Left hindlimb (tissue), 1 donor: ENCODE measurements at regions not wholly inside any gene's neighbourhood (a gene's known extent, or its start where the extent isn't known, plus 50 kb on each side); places are given as distances from the start of the nearest gene placed in this dataset.
"Not testable (repeated sequence)": the region's sequence is repeated elsewhere in the genome, so short reads cannot be mapped to it uniquely, and the experiment has no call there.

Experiments used
- DNase-seq: peaks from one replicate; pipeline ENCODE4 v3.0.0-alpha.2; 2018

DNA sequence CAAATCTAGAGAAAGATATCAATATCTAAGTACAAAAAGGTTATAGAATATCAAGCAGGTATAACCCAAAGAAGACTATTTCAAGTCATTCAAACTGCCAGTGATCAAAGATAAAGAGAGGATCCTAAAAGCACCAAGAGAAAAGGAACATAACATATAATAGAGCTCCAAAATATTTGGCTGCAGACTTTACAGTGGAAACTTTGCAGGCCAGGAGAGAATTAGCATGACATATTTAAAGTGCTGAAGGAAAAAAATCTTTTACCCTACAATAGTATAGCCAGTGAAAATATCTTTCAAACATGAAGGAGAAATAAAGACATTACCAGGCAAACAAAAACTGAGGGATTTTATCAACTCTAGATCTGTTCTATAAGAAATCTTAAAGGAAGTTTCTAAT lies 254.3 kb upstream of the ARHGEF26 start:
- no peak for DNase-seq

DNA sequence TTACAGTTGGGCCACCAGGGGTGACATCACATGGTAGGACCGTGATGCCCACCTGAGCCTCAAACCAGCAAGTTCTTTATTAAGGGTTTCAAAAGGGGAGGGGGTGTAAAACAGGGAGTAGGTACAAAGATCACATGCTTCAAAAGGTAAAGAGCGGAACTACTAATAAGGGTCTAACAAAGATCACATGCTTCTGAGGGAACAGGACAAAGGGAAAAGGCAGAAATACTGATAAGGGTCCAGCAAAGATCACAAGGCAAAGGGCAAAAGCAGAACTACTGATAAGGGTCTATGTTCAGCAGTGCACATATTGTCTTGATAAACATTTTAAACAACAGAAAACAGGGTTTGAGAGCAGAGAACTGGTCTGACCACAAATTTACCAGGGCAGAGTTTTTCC lies 246.8 kb upstream of the ARHGEF26 start:
- not testable (repeated sequence) for DNase-seq

DNA sequence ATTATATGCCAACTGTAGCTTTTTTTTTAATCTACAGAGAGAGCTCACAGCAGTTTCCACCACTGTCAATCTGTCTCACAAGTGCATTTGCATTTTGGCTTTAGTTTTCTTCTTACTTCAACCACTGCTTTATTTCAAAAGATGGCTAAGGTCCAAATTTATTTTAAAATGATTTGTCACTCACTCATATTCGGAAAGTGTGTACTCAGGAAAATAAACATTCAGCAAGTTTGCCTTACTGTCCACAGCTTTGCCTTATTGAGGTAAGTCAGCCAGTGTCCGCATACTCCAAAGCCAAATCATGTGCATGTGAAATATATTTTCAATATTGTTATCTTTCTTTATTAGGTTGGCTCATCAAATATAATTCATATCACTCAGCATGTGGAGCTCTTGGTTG lies 240.7 kb upstream of the ARHGEF26 start:
- no peak for DNase-seq

DNA sequence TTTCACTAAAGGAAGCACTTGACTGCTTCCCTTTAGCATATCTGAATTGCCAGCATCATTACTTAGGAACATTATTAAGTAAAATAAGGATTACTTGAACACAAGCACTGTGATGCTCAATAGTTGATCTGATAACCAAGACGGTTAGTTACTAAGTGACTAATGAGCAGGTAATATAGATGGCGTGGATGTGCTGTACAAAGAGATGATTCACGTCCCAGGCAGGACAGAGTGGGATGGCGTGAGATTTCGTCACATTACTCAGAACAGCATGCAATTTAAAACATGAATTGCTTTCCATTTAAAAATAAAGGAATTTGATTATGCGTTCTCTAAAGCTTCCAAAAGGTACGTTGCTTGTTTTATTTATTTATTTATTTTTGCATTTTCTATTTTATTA lies 240.0 kb upstream of the ARHGEF26 start:
- no peak for DNase-seq

DNA sequence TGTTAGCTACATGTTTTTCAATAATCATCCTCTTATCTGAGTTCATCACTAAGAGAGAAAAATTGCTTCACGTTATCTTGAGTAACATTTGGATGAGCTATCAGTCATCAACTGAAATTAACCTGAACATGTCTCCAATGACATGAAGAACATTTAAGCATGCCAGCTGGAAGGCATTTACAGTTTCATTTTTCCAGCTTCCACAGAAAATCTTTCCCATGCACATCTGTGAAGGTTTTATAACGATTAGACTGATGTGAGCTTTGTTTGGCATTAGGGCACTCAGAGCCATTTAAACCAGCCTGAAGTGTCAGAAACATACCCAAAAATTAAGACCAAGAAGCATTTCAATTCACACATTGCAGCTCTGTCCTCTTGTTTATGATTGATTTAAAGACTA lies 235.8 kb upstream of the ARHGEF26 start:
- no peak for DNase-seq

DNA sequence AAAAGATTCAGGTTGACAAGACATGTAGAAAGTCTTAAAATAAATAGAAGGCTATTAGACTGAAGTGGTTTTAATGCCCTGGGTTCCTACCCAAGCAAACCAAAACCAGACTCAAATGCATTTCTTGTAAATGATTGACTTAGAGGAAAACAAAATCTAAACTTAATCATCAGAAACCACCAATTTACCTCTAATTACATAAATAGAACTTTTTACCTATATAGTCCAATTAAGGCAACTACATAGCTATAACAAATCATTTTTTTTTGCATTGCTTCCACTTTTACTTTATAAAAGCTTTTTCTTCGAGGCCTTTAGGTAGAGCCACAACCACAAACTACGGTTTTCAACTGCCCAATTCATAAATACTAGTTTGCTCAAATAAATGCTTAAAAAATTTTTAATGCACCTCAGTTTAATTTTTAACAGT lies 231.3 kb upstream of the ARHGEF26 start:
- DNase-seq: no peak

DNA sequence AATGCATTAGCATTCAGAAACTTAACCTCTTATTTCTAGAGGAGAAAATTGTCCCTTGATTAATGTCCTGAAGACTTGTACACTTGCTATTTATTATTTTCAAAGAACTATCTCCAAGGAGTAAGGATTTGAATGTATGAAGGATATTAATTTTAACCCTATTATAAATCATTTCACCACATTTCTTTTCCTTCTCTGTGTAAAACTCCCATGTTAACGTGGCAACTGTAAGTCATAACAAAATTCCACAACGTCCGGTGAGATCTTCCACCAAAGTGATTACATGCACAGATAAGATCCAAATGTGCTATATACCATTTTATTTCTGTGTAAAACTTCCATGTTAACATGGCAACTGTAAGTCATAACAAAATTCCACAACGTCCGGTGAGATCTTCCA lies 229.1 kb upstream of the ARHGEF26 start:
- no peak for DNase-seq

DNA sequence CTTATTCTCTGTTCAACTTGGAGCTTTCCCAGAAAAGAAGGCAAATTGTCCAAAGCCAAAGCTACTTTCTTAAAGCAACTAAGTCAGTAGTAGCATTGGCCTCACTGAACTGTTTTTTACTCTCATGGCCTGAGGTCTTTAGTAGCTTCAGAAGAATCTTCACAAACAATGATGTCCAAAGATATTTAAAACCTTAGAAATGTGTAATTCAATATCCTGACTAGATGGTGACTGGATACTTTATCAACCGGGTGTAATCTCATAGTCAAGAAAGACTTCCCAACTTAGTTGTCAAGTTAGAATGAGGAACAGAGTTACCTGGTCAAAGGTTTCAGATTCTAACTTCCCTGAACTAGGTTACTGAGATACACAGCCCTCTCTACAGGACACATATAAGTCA lies 226.3 kb upstream of the ARHGEF26 start:
- DNase-seq: no peak

DNA sequence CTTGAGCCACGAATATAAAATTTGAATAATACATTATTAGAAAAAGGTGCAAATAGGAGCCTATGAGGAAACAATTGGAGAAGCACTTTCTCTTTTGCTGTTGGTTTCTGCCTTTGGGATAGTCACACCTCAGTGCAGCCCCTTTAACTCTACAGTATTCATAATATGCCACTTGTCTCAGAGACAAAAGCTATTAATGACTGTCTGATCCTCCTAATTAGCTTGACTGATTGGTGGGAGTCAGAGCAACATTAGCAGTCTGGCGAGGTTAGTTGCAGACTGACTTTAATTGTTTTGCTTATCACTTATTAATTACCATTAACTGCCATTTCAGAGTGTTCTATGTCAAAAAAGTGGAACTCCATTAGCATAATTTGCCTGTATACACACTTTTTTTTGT lies 225.0 kb upstream of the ARHGEF26 start:
- no peak for DNase-seq

DNA sequence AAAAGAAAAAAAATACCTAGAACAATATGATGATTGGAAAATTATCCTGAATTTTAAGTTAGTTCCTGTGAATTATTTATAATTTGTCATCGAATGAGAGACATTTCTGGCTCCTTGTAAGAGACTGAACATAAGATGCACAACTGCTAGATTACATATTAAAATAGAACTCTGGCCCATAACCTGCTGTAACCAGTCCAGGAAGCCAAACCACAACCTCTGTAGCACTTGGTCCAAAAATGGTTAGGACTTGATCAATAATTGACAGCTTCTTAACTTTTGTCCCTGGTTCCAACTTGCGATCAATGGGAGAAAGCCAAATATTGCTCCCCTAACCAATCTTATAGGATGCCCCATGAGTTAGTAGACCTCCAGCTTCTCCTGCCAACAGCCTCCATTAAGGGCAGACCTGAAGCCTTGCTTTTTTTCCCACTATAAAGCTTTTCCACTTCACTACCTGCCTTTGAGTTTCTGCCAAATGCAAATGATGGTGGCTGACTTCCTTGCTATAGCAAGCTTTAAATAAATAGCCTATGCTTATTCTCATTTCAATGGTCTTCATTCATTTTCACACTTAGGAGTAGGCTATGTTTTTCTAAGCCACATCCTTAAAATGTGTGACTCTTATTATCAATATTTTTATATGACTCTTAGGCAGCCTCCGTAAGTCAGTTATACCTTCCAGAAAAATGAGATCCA lies 224.0 kb upstream of the ARHGEF26 start:
- DNase-seq: no peak

DNA sequence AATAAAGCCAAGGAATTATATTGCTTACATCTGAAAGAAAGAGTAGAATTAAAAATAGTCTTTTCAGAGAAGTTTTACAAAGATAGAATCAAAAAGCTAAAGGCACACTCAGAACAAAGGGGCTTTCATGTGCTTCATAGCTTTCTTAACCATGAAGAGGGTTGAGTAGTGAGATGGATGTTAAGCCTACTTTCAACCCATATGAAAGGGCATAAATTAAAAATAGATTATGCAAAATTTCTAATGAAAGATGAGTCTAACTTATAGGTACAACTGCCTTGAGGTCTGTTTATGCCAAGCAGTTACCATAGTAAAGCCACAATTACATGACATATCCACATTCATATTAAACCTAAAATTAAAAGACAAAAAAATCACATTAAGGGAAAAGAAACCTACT lies 223.3 kb upstream of the ARHGEF26 start:
- no peak for DNase-seq

DNA sequence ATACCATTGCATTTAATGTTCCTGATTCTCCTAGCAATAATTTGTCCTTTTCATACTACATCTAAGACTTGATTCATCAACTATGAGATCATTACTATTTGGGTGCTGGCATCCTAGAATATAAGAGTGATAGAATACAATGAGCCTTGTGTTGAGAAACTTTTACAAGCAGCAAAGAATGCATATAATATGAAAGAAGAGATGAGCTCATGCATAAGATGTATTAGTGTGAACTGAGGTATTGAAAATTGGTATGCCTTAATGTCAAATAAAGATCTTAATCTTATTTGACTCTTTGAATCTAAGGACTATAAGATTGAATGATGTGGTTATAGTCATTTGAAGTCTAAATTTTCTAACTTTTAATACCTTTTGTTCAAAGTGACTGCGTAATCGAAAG lies 220.0 kb upstream of the ARHGEF26 start:
- DNase-seq: no peak

DNA sequence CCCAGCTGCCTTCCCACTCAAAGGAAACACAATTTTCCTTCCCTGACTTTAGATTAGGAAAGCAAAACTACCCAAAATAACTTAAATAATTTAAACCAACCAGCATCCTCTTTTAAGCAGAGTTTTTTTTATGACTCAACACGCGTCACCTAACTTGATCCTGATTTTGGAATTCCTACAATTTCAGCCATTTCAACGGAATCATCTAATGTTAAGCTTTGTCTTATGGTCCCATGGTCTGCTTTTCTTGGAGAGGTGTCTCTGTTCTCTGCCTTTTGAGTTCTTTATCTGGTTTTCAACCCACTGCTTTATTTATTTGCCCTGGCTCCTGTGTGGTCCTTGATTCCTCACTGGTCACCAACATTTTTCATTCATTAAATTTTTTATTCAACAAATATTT lies 219.2 kb upstream of the ARHGEF26 start:
- DNase-seq: no peak

DNA sequence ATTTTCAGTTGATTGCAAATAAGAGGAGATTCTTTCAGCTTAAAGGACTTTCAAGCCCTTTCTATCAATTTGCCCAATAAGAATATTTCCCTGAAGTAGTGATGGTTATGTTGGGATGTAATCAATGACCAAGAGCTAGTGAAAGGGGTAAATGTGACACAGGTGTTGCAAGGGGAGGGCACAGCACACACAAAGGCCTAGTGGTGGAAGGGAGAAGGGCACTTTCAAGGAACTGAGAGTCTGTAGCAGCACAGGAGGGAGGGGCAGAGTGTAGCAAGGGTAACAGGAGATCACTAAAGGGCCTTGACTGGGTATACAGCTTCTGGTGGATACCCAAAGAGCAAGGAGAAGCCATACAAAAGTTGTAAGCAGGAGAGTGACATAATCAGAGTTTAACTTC lies 217.8 kb upstream of the ARHGEF26 start:
- no peak for DNase-seq

DNA sequence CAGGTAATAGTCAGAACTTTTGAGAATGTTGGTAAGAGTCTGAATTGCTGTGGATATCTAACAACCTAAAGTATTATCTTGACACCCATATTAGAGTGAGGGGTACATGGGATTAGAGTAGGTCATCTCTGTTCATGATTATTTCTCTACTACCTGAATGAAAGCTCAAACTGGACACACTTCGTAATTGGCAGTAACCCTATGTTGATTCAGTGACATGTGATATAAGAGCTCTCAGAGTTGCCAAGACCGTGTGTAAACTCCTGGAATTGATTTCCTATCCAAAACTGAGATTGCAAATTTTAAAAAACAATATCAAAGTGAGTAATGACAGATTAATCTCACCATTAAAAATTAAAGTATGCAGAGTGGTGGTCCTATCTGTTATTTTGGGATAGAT lies 214.8 kb upstream of the ARHGEF26 start:
- no peak for DNase-seq

DNA sequence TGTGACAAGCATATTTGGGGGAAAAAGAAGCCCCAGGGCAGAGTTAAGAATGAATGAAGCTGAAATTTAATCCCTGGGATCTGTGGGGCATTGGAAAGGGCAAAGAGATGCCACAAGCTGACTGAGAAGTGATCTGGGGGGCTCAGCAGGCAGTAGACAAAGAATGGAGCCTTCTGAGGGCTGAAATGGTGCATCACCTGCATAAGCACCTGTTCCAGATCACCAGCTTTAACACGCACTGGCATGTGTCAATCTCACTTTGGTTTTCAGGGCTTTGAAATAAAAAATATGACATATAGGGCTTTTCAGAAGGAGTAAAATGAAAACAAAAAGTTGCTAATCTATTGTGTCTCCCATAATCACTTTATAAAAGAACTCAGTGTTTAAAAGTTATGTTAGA lies 210.8 kb upstream of the ARHGEF26 start:
- DNase-seq: no peak

DNA sequence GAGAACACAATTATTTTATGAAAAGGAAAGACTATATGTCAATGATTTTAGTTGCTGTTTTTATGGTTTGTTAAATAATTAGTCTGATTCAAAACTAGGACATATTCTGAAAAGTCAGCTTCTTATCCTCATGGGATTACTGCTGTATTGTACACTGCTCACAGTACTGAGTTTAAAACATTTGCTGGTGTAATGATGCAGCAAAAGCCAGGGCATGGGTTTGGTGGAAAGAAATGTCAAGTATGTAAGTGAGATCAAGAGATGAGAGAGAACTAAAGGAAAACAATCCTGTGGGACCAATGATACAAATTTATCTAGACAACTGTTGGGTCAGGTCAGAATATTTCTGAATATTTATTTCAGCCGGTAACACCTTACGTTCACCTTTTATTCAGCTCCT lies 210.1 kb upstream of the ARHGEF26 start:
- no peak for DNase-seq

DNA sequence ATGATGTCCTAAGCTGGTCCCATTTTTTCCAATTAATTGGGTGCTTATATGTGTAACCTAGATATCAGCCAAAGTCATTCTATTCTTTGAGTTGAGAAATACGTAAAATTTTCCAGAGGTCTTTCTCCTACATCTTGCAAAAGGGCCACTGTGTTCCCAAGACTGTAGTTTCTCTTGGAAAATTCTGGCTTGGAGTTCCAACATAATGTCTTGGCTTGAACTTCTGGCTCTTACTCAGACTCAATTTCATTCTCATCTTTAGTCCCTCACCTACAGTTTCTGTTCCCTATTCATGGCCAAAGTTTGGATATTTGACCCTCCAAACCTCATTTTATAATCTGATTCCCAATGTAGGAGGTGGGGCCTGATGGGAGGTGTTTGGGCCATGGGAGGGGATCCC lies 201.4 kb upstream of the ARHGEF26 start:
- DNase-seq: no peak

DNA sequence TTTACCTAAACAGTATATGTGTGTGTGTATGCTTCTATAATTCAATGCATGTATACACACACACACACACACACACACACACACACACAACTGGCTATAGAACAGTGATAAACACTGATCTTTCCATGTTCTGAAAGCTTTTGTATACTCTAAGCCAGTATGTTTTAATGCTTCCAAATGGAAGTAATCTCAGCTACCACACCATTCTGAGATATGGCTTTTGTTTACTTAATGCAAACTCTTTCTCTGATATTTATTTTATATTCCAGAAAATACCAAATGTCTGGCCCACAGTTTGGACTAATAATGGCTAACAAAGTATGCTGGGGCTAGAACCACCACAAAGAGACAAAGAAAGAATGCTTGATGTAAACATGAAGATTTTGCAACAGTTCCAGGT lies 199.4 kb upstream of the ARHGEF26 start:
- DNase-seq: no peak

DNA sequence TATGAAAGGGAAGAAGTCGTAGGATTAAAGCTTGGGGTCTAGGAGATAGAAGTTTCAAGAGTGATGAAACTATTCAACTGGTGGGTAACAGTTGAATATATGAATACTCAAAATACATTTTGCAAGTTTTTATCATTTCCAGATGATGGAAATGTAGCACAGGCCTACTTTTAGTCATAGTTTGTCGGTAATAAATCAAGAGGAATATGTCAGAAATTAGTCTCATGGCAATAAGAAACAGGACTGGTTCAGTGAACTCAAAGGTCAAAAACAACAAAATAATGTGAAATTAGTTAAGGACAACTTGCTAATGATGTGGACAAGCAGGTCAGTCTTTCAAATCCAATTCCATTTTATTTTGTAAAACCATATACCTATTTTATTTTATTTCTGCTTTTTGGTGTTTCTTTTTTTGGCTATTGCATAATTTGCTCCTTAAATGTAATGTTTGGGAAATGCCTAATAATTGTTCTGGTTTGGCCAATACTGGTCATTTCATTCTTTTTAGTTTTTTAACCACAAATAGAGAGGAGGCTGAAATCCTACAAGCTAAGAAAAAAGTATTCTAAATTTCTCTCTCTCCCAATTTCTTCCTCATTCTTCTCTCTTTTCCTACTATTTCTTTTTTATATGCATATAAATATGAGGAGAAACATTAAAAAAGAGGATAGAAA lies 195.2 kb upstream of the ARHGEF26 start:
- DNase-seq: no peak

DNA sequence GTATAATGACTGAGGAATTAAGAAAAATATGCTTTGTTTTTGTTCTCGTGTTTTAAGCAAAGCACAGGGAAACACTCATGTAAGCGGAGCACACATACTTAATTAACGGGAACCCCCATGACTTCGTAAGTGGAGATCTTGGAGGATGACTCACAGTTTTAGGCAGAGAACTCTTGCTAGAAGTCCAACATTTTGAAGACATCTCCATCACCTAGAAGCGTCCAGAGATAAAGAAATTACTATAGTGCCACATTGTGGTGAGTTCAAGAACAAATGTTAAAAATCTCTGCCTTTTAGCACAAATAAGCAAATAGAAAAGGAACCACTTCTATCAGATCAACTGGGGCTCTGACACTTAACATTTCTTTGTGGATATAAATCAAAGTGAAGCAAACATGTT lies 194.1 kb upstream of the ARHGEF26 start:
- DNase-seq: no peak

DNA sequence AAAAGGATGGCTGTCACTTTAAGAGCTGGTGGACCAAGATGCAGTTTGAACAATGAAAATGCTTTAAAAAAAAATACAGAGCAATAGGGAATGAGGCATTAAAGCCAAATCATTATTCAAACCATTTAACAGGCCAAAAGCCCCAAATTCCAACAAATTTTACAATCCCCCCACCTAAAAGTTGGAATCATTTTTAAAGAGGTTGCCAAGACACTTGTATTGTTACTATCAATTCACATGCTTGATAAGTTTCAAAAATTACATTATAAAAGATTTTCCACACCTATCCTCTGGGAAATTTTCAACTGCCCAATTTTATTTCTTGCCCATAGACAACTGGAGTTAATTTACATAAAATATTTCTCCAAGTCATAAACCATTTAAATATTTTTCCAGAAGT lies 192.3 kb upstream of the ARHGEF26 start:
- no peak for DNase-seq

DNA sequence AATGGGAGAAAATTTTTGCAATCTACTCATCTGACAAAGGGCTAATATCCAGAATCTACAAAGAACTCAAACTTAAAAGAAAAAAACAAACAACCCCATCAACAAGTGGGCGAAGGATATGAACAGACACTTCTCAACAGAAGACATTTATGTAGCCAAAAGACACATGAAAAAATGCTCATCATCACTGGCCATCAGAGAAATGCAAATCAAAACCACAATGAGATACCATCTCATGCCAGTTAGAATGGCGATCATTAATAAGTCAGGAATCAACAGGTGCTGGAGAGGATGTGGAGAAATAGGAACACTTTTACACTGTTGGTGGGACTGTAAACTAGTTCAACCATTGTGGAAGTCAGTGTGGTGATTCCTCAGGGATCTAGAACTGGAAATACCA lies 187.7 kb upstream of the ARHGEF26 start:
- DNase-seq: not testable (repeated sequence)

DNA sequence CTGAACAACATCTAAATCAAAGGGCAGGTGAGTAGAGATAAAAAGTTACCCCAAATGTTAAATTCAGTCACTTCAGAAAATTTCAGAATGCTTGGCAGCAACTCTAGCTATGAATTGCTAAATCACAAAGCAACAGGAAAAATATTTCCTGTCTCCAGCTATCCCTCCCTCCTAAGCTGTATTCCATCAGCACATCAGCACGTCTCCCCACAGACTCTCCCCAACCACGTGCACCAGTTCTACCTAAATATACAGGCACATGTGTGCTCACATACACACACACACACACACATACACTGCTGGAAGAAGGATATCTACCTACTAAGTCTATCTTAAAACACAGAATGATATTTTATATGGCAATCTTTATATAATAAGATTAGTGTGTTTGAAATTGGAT lies 177.1 kb upstream of the ARHGEF26 start:
- peak; percentile 49 for DNase-seq

DNA sequence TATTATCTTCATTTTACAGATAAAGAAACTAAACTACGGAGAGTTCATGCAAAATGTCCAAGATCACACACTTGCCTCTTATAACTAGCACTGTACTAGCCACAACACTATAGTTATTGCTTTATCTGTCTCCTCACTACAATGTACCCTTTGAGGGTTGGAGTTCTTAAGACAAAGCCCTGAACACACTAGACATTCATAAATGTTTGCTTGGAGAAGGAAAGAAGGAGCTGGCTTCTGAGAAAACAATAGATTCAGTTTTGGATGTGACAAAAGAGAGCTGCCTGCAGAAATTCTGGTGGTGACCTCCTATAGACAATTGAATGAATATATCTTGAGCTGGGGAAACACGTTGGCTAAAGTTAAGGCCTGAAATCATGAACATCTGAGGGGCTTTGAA lies 169.9 kb upstream of the ARHGEF26 start:
- no peak for DNase-seq
